Parathyroid adenoma (tissue), 2 donors: ENCODE measurements at regions not wholly inside any gene's neighbourhood (a gene's known extent, or its start where the extent isn't known, plus 50 kb on each side); places are given as distances from the start of the nearest gene placed in this dataset.

ENCODE experiments used
- H2AFZ ChIP-seq: fragments of 300-600 bp; sonication (generic); one replicate; pipeline ENCODE4 v1.7.0; 2017; ENCODE audit warnings: antibody characterized with exemption, mild to moderate bottlenecking
- H3K27ac ChIP-seq: fragments of 300-600 bp; sonication (generic); one replicate; pipeline ENCODE4 v1.7.0; 2017
- H3K27me3 ChIP-seq: fragments of 300-600 bp; sonication (generic); one replicate; pipeline ENCODE4 v1.7.0; 2017; ENCODE audit warnings: low read length; ENCODE audit not compliant: control insufficient read depth, insufficient read depth
- H3K36me3 ChIP-seq: fragments of 300-600 bp; sonication (generic); one replicate; pipeline ENCODE4 v1.7.0; 2017; ENCODE audit warnings: low read length; ENCODE audit not compliant: control insufficient read depth, insufficient read depth
- H3K4me1 ChIP-seq: fragments of 300-600 bp; sonication (generic); one replicate; pipeline ENCODE4 v1.7.0; 2017; ENCODE audit warnings: control low read depth
- H3K4me2 ChIP-seq: fragments of 300-600 bp; sonication (generic); one replicate; pipeline ENCODE4 v1.7.0; 2017; ENCODE audit warnings: low read length
- H3K4me3 ChIP-seq: fragments of 300-600 bp; sonication (generic); one replicate; pipeline ENCODE4 v1.7.0; 2017; ENCODE audit warnings: low read depth, low read length
- H3K79me2 ChIP-seq: fragments of 300-600 bp; sonication (generic); one replicate; pipeline ENCODE4 v1.7.0; 2017; ENCODE audit warnings: control low read depth
- H3K9ac ChIP-seq: fragments of 300-600 bp; sonication (generic); one replicate; pipeline ENCODE4 v1.7.0; 2017; ENCODE audit warnings: mild to moderate bottlenecking
- H3K9me3 ChIP-seq: fragments of 300-600 bp; sonication (generic); one replicate; pipeline ENCODE4 v1.7.0; 2017; ENCODE audit warnings: low read length; ENCODE audit not compliant: control insufficient read depth
- TF ChIP-seq, protein P1 (sequence below): fragments of 300-600 bp; sonication (generic); IDR thresholded peaks from one replicate; pipeline ENCODE4 v1.7.0; 2017; ENCODE audit warnings: antibody characterized with exemption, mild to moderate bottlenecking
- donor health status: primary hyperparathyroidism.

DNA sequence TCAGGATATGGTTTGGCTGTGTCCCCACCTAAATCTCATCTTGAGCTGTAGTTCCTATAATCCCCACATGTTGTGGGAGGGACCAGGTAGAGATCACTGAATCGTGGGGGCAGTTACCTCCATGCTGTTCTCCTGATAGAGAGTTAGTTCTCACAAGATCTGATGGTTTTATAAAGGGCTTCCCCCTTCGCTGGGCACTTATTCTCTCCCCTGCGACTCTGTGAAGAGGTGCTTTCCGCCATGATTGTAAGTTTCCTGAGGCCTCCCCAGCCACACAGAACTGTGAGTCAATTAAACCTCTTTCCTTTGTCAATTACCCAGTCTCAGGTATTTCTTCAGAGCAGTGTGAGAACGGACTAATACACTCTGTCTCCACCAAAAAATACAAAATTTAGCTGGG lies 291.9 kb downstream of the BCOR start:
- TF ChIP-seq, protein P1, sequence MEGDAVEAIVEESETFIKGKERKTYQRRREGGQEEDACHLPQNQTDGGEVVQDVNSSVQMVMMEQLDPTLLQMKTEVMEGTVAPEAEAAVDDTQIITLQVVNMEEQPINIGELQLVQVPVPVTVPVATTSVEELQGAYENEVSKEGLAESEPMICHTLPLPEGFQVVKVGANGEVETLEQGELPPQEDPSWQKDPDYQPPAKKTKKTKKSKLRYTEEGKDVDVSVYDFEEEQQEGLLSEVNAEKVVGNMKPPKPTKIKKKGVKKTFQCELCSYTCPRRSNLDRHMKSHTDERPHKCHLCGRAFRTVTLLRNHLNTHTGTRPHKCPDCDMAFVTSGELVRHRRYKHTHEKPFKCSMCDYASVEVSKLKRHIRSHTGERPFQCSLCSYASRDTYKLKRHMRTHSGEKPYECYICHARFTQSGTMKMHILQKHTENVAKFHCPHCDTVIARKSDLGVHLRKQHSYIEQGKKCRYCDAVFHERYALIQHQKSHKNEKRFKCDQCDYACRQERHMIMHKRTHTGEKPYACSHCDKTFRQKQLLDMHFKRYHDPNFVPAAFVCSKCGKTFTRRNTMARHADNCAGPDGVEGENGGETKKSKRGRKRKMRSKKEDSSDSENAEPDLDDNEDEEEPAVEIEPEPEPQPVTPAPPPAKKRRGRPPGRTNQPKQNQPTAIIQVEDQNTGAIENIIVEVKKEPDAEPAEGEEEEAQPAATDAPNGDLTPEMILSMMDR = no peak

DNA sequence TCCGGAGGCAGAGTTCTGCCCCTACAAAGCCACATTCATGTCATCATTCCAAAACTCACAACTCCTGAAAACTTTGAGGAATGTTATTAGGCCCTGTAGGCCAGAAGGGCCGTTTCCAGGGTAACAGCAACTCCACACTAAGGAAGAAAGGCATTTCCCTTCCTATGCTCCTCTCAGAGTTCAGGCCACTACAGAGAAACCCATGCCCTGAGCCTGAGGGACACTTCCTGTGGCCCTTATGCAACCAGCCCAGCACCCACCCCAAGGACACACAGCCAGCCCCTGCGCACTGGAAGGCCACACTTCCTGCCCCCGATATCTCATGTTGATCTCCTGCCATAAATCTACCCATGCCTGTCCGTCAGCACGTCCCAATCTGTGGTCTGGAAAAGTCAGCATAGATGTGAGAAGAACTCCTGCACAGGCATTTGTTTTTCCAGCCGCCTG lies 289.3 kb downstream of the BCOR start:
- Histone ChIP-seq H3K79me2 (no peaks in the 10 kb centered on the region), H3K9me3 (no peaks in the 10 kb centered on the region), H3K27ac (no peak overlapping the region), H3K4me1 (no peaks in the 10 kb centered on the region), H3K4me2 (no peak overlapping the region), H3K9ac (no peak overlapping the region), H2AFZ (no peak overlapping the region), H3K36me3 (no peaks in the 10 kb centered on the region), H3K27me3 (no peaks in the 10 kb centered on the region), H3K4me3 (no peak overlapping the region)
- TF ChIP-seq, protein P1 = no peak

More for the DNA sequence above, 291.9 kb downstream of the BCOR start:
- Histone ChIP-seq H3K4me2 (no peak overlapping the region), H3K4me1 (no peaks in the 10 kb centered on the region), H2AFZ (no peak overlapping the region), H3K4me3 (no peak overlapping the region), H3K27ac (no peak overlapping the region), H3K79me2 (no peaks in the 10 kb centered on the region), H3K36me3 (no peaks in the 10 kb centered on the region), H3K9ac (no peak overlapping the region), H3K27me3 (no peaks in the 10 kb centered on the region), H3K9me3 (no peaks in the 10 kb centered on the region)

DNA sequence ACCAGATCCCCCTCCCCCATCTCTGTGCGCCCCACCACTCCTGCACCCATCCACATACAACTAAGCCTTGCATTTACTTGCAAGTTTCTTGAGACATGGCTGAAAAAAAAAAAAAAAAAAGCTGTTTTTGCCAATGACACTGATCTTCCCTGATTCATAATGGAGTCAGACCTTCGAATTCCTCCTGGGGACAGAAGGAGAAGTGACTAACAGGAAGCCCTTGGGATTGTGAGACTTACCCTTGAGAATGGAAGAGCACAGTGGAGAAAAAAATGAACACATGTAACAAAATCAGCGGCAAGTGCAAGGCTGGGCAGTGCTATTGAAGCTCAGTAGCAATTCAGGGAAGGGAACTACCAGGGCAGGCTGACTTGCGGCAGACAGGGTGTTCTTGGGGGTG lies 288.4 kb downstream of the BCOR start:
- Histone ChIP-seq H2AFZ (no peak overlapping the region), H3K4me3 (no peak overlapping the region), H3K36me3 (no peaks in the 10 kb centered on the region), H3K27ac (no peak overlapping the region), H3K79me2 (no peaks in the 10 kb centered on the region), H3K27me3 (no peaks in the 10 kb centered on the region), H3K4me1 (no peaks in the 10 kb centered on the region), H3K9me3 (no peaks in the 10 kb centered on the region), H3K4me2 (no peak overlapping the region), H3K9ac (no peak overlapping the region)
- TF ChIP-seq, protein P1 = no peak

DNA sequence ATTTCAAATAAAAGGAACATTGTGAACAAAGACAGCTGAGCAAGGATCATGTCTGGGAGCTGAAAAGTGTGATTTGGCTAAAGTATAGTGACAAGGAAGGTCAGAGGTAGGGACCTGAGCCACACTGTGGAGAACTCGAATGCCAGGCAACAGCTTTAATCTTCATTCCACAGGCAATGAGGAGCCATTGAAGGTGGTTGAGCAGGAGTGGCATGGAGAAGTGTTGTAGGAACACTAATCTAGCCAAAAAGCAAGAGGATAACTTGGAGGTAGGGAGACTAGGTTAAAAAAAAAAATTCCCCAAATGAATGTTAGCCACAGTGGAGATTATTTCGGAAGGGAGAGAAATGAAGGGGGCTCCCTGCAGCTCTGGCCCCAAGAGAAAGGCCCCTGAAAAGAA lies 286.9 kb downstream of the BCOR start:
- H3K27me3 ChIP-seq = no peaks in the 10 kb centered on the region
- TF ChIP-seq, protein P1 = no peak
- no peak overlapping the region for H3K4me3 ChIP-seq
- H3K79me2 ChIP-seq = no peaks in the 10 kb centered on the region
- H3K27ac ChIP-seq = no peak overlapping the region
- no peaks in the 10 kb centered on the region for H3K36me3 ChIP-seq
- H3K9ac ChIP-seq = no peak overlapping the region
- H3K4me1 ChIP-seq = no peaks in the 10 kb centered on the region
- H3K4me2 ChIP-seq = no peak overlapping the region
- no peaks in the 10 kb centered on the region for H3K9me3 ChIP-seq
- H2AFZ ChIP-seq = no peak overlapping the region

DNA sequence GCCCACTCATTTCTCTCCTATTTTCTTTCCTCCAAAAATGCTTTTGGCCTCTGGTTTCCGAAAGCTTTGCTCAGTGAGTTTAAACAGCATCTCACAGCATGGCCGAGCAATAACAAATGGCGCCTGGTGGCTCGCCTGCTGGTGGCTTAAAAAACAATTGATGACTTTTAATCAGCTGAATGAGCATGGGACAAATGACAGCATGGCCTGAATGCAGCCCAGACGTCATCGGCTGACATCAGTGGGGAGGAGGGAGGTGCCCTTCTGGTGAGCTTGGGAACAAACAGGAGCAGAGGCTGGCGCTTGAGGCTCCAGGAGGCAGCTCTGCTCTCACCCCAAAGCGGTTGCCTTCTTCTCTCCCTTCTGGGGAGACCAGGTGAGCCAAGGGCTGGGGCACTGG lies 286.4 kb downstream of the BCOR start:
- Histone ChIP-seq H2AFZ (no peak overlapping the region), H3K27ac (no peak overlapping the region), H3K79me2 (no peaks in the 10 kb centered on the region), H3K36me3 (no peaks in the 10 kb centered on the region), H3K9ac (no peak overlapping the region), H3K4me2 (no peak overlapping the region), H3K27me3 (no peaks in the 10 kb centered on the region), H3K9me3 (no peaks in the 10 kb centered on the region), H3K4me3 (no peak overlapping the region), H3K4me1 (no peaks in the 10 kb centered on the region)
- TF ChIP-seq, protein P1 = no peak
